NCI-H748 (cell line): ENCODE measurements at regions not wholly inside any gene's neighbourhood (a gene's known extent, or its start where the extent isn't known, plus 50 kb on each side); places are given as distances from the start of the nearest gene placed in this dataset.
"Not testable (repeated sequence)": the region's sequence is repeated elsewhere in the genome, so short reads cannot be mapped to it uniquely, and the experiment has no call there.

Source experiments
- DNase-seq: peaks from one replicate; lab custom pipeline; 2025; ENCODE audit not compliant: unreplicated experiment; lab: John Stamatoyannopoulos, UW

- no peak for DNase-seq
Measured at GRCh38 chr2:16209799-16210198, 269.4 kb downstream of the MYCN start.

GRCh38 chr2:16208921-16209320 is 268.6 kb downstream of the MYCN start:
- DNase-seq: no peak

- DNase-seq: no peak
Measured at GRCh38 chr2:16208241-16208797, 268.0 kb downstream of the MYCN start.

- DNase-seq: no peak
Measured at GRCh38 chr2:16207611-16208010, 267.3 kb downstream of the MYCN start.

GRCh38 chr2:16207151-16207550 is 266.8 kb downstream of the MYCN start:
- no peak for DNase-seq

GRCh38 chr2:16206191-16206944 is 266.0 kb downstream of the MYCN start:
- no peak for DNase-seq

- no peak for DNase-seq
Measured at GRCh38 chr2:16205631-16206030, 265.3 kb downstream of the MYCN start.

GRCh38 chr2:16204886-16205620 is 264.7 kb downstream of the MYCN start:
- no peak for DNase-seq

- DNase-seq: no peak
Measured at GRCh38 chr2:16204251-16204650, 263.9 kb downstream of the MYCN start.

GRCh38 chr2:16203691-16204090 is 263.3 kb downstream of the MYCN start:
- DNase-seq: no peak

- DNase-seq: no peak
Measured at GRCh38 chr2:16203069-16203468, 262.7 kb downstream of the MYCN start.

- no peak for DNase-seq
Measured at GRCh38 chr2:16202266-16203020, 262.1 kb downstream of the MYCN start.

- DNase-seq: peak; percentile 48
Measured at GRCh38 chr2:16201848-16202247, 261.5 kb downstream of the MYCN start.

- DNase-seq: no peak
Measured at GRCh38 chr2:16200554-16201193, 260.3 kb downstream of the MYCN start.

- DNase-seq: no peak
Measured at GRCh38 chr2:16199882-16200553, 259.7 kb downstream of the MYCN start.

- not testable (repeated sequence) for DNase-seq
Measured at GRCh38 chr2:16199241-16199640, 258.9 kb downstream of the MYCN start.

GRCh38 chr2:16198166-16198912 is 258.0 kb downstream of the MYCN start:
- no peak for DNase-seq

GRCh38 chr2:16197504-16198147 is 257.3 kb downstream of the MYCN start:
- no peak for DNase-seq
